ENCODE measurements at regions not wholly inside any gene's neighbourhood (a gene's known extent, or its start where the extent isn't known, plus 50 kb on each side); places are given as distances from the start of the nearest gene placed in this dataset.

- Histone ChIP-seq H3K27me3 (replicated peaks; ENCODE audit: insufficient read depth) (no peaks in the 10 kb centered on the region), H3K27ac (no peak overlapping the region), H3K36me3 (no peaks in the 10 kb centered on the region), H3K4me3 (no peak overlapping the region), H3K4me1 (replicated peaks) (no peaks in the 10 kb centered on the region), H3K9me3 (no peaks in the 10 kb centered on the region)
- intact Hi-C loops (cut with DNase I), result no loop called here
- 55% methylated on average over 3 of the region's 3 CpGs for WGBS
- DNase-seq (ENCODE audit: low spot score), result no peak
- no peak for TF ChIP-seq POLR2AphosphoS5 (IDR thresholded peaks at IDR 0.05)
- TF ChIP-seq POLR2A (IDR thresholded peaks at IDR 0.05), result no peak
- no peak for TF ChIP-seq CTCF (IDR thresholded peaks at IDR 0.05)
Measured at GRCh38 chr4:129193357-129194100, 97.6 kb downstream of the C4orf33 start.

- Histone ChIP-seq H3K4me3 (no peak overlapping the region), H3K27ac (no peak overlapping the region), H3K27me3 (replicated peaks; ENCODE audit: insufficient read depth) (no peaks in the 10 kb centered on the region), H3K36me3 (no peaks in the 10 kb centered on the region), H3K9me3 (no peaks in the 10 kb centered on the region), H3K4me1 (replicated peaks) (no peaks in the 10 kb centered on the region)
- WGBS, result 90% methylated on average over 3 of the region's 3 CpGs
- TF ChIP-seq CTCF (IDR thresholded peaks at IDR 0.05) (no peak), POLR2A (IDR thresholded peaks at IDR 0.05) (no peak), POLR2AphosphoS5 (IDR thresholded peaks at IDR 0.05) (no peak)
- intact Hi-C loops (cut with DNase I), result no loop called here
- no peak for DNase-seq (ENCODE audit: low spot score)
Measured at GRCh38 chr4:129208481-129208880, 112.5 kb downstream of the C4orf33 start.

GRCh38 chr4:129213692-129214091 is 117.7 kb downstream of the C4orf33 start:
- H3K27me3 ChIP-seq (replicated peaks; ENCODE audit: insufficient read depth), result no peaks in the 10 kb centered on the region
- H3K27ac ChIP-seq, result no peak overlapping the region
- H3K4me3 ChIP-seq, result no peak overlapping the region
- no peaks in the 10 kb centered on the region for H3K36me3 ChIP-seq
- 65% methylated on average over 1 of the region's 1 CpG for WGBS
- intact Hi-C loops (cut with DNase I), result no loop called here
- H3K9me3 ChIP-seq, result no peaks in the 10 kb centered on the region
- no peak for DNase-seq (ENCODE audit: low spot score)
- H3K4me1 ChIP-seq (replicated peaks), result no peaks in the 10 kb centered on the region
- TF ChIP-seq CTCF (IDR thresholded peaks at IDR 0.05) (no peak), POLR2AphosphoS5 (IDR thresholded peaks at IDR 0.05) (no peak), POLR2A (IDR thresholded peaks at IDR 0.05) (no peak)

GRCh38 chr4:129218360-129218759 is 122.4 kb downstream of the C4orf33 start:
- no peak for DNase-seq (ENCODE audit: low spot score)
- 27% methylated on average over 4 of the region's 4 CpGs for WGBS
- H3K27me3 ChIP-seq (replicated peaks; ENCODE audit: insufficient read depth), result no peaks in the 10 kb centered on the region
- intact Hi-C loops (cut with DNase I), result no loop called here
- no peak overlapping the region for H3K27ac ChIP-seq
- H3K4me1 ChIP-seq (replicated peaks), result no peaks in the 10 kb centered on the region
- no peaks in the 10 kb centered on the region for H3K36me3 ChIP-seq
- H3K9me3 ChIP-seq, result no peaks in the 10 kb centered on the region
- no peak overlapping the region for H3K4me3 ChIP-seq
- TF ChIP-seq CTCF (IDR thresholded peaks at IDR 0.05), result peak in 2 of 4 experiments; percentile 24 to 25
- no peak for TF ChIP-seq POLR2AphosphoS5 (IDR thresholded peaks at IDR 0.05)

GRCh38 chr4:129218897-129219296 is 122.9 kb downstream of the C4orf33 start:
- Histone ChIP-seq H3K9me3 (no peaks in the 10 kb centered on the region), H3K27ac (no peak overlapping the region), H3K27me3 (replicated peaks; ENCODE audit: insufficient read depth) (no peaks in the 10 kb centered on the region), H3K4me3 (no peak overlapping the region), H3K36me3 (no peaks in the 10 kb centered on the region), H3K4me1 (replicated peaks) (no peaks in the 10 kb centered on the region)
- WGBS, result 71% methylated on average over 1 of the region's 1 CpG
- intact Hi-C loops (cut with DNase I), result no loop called here
- TF ChIP-seq CTCF (IDR thresholded peaks at IDR 0.05), result no peak
- TF ChIP-seq POLR2A (IDR thresholded peaks at IDR 0.05), result no peak
- no peak for TF ChIP-seq POLR2AphosphoS5 (IDR thresholded peaks at IDR 0.05)
- no peak for DNase-seq (ENCODE audit: low spot score)
